ENCODE measurements at regions not wholly inside any gene's neighbourhood (a gene's known extent, or its start where the extent isn't known, plus 50 kb on each side); places are given as distances from the start of the nearest gene placed in this dataset.

GRCh38 chr11:18878211-18878610, 61.0 kb downstream of the MRGPRX1 start:
- DNase-seq, result no peak

- no peak for DNase-seq
Measured at GRCh38 chr11:18865951-18866350, 73.3 kb downstream of the MRGPRX1 start.

- no peak for DNase-seq
Measured at GRCh38 chr11:18865261-18865660, 73.7 kb upstream of the PTPN5 start.

- peak; percentile 24 for DNase-seq
Measured at GRCh38 chr11:18853086-18853720, 61.6 kb upstream of the PTPN5 start.

- no peak for DNase-seq
Measured at GRCh38 chr11:18849406-18849805, 57.8 kb upstream of the PTPN5 start.

GRCh38 chr11:18844753-18845367, 53.3 kb upstream of the PTPN5 start:
- DNase-seq, result no peak

Data from SHP77 treated with DMSO at 0.1 percent for 48 hours (cell line).